ENCODE measurements at regions not wholly inside any gene's neighbourhood (a gene's known extent, or its start where the extent isn't known, plus 50 kb on each side); places are given as distances from the start of the nearest gene placed in this dataset.
"Not testable (repeated sequence)": the region's sequence is repeated elsewhere in the genome, so short reads cannot be mapped to it uniquely, and the experiment has no call there.

- WGBS (ENCODE audit: insufficient coverage, low coverage, low lambda C conversion rate, missing lambda C conversion rate): 60% methylated on average over 7 of the region's 10 CpGs
- DNase-seq (no peak), ATAC-seq (no peak)
- no peak for TF ChIP-seq POLR2A (IDR thresholded peaks at IDR 0.05)
- TF ChIP-seq, protein P1, sequence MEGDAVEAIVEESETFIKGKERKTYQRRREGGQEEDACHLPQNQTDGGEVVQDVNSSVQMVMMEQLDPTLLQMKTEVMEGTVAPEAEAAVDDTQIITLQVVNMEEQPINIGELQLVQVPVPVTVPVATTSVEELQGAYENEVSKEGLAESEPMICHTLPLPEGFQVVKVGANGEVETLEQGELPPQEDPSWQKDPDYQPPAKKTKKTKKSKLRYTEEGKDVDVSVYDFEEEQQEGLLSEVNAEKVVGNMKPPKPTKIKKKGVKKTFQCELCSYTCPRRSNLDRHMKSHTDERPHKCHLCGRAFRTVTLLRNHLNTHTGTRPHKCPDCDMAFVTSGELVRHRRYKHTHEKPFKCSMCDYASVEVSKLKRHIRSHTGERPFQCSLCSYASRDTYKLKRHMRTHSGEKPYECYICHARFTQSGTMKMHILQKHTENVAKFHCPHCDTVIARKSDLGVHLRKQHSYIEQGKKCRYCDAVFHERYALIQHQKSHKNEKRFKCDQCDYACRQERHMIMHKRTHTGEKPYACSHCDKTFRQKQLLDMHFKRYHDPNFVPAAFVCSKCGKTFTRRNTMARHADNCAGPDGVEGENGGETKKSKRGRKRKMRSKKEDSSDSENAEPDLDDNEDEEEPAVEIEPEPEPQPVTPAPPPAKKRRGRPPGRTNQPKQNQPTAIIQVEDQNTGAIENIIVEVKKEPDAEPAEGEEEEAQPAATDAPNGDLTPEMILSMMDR (IDR thresholded peaks at IDR 0.05): no peak
- intact Hi-C loops (cut with DNase I): loop anchor here in 1 of 2 donors (10.0 kb wide), 1 partner anchor 173 kb away; no protein-coding TSS in a partner anchor
- H3K4me1 ChIP-seq: no peaks in the 10 kb centered on the region
- H3K4me3 ChIP-seq: no peak overlapping the region
- no peaks in the 10 kb centered on the region for H3K36me3 ChIP-seq
- no peaks in the 10 kb centered on the region for H3K27me3 ChIP-seq
- no peak overlapping the region for H3K27ac ChIP-seq
- no peaks in the 10 kb centered on the region for H3K9me3 ChIP-seq
Observed at GRCh38 chr18:57951999-57952774, 91.8 kb upstream of the NEDD4L start.

DNA sequence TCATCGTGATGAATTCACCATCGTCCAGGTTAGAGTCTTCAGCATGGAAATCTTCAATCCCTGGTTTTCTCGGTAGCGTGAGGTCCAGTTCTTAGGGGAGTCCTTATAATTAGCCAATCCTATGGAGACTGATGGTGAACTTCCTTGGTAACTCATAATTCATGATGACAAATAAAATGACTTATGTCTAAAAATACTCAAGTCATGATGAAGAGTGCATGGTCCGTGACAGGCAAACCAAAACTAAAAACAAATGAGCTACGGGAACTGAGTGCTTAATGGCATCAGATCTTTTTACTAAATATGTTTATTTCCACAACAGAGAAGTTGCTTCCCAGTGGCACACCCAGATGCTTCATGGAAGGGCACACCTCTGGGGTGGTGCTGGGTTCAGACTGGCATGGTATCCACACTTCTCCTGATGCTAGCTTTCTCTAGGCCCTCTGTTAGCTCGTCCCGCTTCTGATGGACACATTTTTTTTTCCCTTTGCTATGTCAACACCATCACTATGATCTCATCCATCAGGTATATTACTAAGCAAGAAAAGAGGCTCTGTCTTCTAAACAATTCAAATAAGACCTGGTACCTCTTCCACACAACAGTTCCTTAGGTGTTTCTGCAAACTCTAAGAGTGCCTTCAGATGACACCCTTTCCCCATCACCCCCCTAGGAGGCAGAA lies 92.8 kb upstream of the NEDD4L start:
- no peak for TF ChIP-seq POLR2A (IDR thresholded peaks at IDR 0.05)
- TF ChIP-seq, protein P1 (IDR thresholded peaks at IDR 0.05): no peak
- ATAC-seq (no peak), DNase-seq (no peak)
- Histone ChIP-seq H3K4me1 (no peaks in the 10 kb centered on the region), H3K27ac (no peak overlapping the region), H3K36me3 (no peaks in the 10 kb centered on the region), H3K27me3 (no peaks in the 10 kb centered on the region), H3K9me3 (no peaks in the 10 kb centered on the region), H3K4me3 (no peak overlapping the region)
- intact Hi-C loops (cut with DNase I): loop anchor here in 1 of 2 donors (10.0 kb wide), 1 partner anchor 174 kb away; no protein-coding TSS in a partner anchor
- WGBS (ENCODE audit: insufficient coverage, low coverage, low lambda C conversion rate, missing lambda C conversion rate): 84% methylated on average over 7 of the region's 8 CpGs

- H3K27ac ChIP-seq: no peak overlapping the region
- H3K36me3 ChIP-seq: no peaks in the 10 kb centered on the region
- H3K9me3 ChIP-seq: no peaks in the 10 kb centered on the region
- no CpG with 5 or more reads among the region's 2 CpGs for WGBS (ENCODE audit: insufficient coverage, low coverage, low lambda C conversion rate, missing lambda C conversion rate)
- intact Hi-C loops (cut with DNase I): loop anchor here in 1 of 2 donors (10.0 kb wide), 1 partner anchor 174 kb away; no protein-coding TSS in a partner anchor
- no peak overlapping the region for H3K4me3 ChIP-seq
- no peaks in the 10 kb centered on the region for H3K27me3 ChIP-seq
- no peak for ATAC-seq
- TF ChIP-seq, protein P1 (IDR thresholded peaks at IDR 0.05): no peak
- H3K4me1 ChIP-seq: no peaks in the 10 kb centered on the region
- no peak for DNase-seq
Observed at GRCh38 chr18:57950542-57950941, 93.5 kb upstream of the NEDD4L start.

- WGBS (ENCODE audit: insufficient coverage, low coverage, low lambda C conversion rate, missing lambda C conversion rate): 64% methylated on average over 6 of the region's 7 CpGs
- intact Hi-C loops (cut with DNase I): not testable (repeated sequence)
Observed at GRCh38 chr18:57949335-57949734, 94.7 kb upstream of the NEDD4L start.

DNA sequence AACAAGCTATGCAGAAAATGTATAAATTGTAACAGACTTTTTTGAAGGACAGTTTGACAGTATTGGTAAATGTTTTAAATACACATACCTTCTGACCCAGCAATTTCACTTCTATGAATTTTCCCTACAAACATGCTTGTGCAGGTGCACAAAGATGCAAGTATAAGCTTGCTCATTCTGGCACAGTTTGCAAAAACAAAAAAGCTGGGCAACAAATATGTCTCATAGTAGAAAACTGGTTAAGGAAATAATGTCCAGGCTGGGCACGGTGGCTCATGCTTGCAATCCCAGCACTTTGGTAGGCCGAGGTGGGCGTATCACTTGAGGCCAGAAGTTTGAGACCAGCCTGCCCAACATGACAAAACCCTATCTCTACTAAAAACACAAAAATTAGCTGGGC lies 96.9 kb upstream of the NEDD4L start:
- TF ChIP-seq, protein P1 (IDR thresholded peaks at IDR 0.05): no peak
- TF ChIP-seq POLR2A (IDR thresholded peaks at IDR 0.05): no peak
- ATAC-seq (no peak), DNase-seq (no peak)
- Histone ChIP-seq H3K4me3 (no peak overlapping the region), H3K36me3 (no peaks in the 10 kb centered on the region), H3K27ac (no peak overlapping the region), H3K27me3 (no peaks in the 10 kb centered on the region), H3K9me3 (no peaks in the 10 kb centered on the region), H3K4me1 (no peaks in the 10 kb centered on the region)
- 86% methylated on average over 1 of the region's 3 CpGs for WGBS (ENCODE audit: insufficient coverage, low coverage, low lambda C conversion rate, missing lambda C conversion rate)
- intact Hi-C loops (cut with DNase I): no loop called here

More at GRCh38 chr18:57949335-57949734, 94.7 kb upstream of the NEDD4L start:
- not testable (repeated sequence) for H3K4me3 ChIP-seq, H3K9me3 ChIP-seq, H3K27ac ChIP-seq, DNase-seq, H3K36me3 ChIP-seq, H3K27me3 ChIP-seq, ATAC-seq, H3K4me1 ChIP-seq
